ENCODE measurements at regions not wholly inside any gene's neighbourhood (a gene's known extent, or its start where the extent isn't known, plus 50 kb on each side); places are given as distances from the start of the nearest gene placed in this dataset.

DNA sequence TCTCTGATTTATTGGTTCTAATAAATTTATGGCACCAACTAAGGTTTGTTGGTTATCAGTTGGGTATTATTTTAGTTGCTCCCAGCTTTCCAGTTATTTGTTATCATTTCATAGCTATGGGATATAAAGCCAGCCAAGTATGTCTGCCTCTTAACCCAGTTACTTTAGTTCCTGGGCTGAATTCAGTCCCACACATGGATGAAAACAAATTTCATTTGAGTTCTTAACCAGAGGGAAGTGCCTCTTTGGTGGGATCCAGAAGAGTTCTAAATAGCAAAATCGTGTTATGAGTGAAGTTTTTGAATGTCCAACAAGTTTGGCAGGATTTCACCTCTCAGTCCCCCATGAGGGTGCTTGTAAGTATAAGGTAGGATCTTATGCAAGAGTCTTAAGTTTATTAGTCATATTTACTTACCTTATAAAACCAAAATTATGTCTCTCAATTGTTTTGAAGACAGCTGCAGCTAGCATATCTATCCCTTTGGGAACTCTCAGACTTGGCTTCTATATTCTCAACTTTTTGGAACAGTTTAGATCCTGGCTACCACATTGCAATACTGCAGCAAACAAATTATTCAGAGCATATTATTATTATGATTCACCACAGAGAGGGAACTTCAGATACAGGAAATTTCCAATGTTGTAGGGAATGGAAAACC lies 683.6 kb downstream of the BCKDHB start:
- TF ChIP-seq, protein P1, sequence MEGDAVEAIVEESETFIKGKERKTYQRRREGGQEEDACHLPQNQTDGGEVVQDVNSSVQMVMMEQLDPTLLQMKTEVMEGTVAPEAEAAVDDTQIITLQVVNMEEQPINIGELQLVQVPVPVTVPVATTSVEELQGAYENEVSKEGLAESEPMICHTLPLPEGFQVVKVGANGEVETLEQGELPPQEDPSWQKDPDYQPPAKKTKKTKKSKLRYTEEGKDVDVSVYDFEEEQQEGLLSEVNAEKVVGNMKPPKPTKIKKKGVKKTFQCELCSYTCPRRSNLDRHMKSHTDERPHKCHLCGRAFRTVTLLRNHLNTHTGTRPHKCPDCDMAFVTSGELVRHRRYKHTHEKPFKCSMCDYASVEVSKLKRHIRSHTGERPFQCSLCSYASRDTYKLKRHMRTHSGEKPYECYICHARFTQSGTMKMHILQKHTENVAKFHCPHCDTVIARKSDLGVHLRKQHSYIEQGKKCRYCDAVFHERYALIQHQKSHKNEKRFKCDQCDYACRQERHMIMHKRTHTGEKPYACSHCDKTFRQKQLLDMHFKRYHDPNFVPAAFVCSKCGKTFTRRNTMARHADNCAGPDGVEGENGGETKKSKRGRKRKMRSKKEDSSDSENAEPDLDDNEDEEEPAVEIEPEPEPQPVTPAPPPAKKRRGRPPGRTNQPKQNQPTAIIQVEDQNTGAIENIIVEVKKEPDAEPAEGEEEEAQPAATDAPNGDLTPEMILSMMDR (IDR thresholded peaks at IDR 0.05 in 4 of 5, conservative IDR thresholded peaks at IDR 0.05 in 1 of 5) = no peak
- no peak for TF ChIP-seq POLR2A (IDR thresholded peaks at IDR 0.05)

Data from gastrocnemius medialis (tissue), 4 donors.